GM12878 (cell line): ENCODE measurements at regions not wholly inside any gene's neighbourhood (a gene's known extent, or its start where the extent isn't known, plus 50 kb on each side); places are given as distances from the start of the nearest gene placed in this dataset.

Experiments
- CTCF ChIP-seq, 3 experiments: IDR thresholded peaks in 2 of 3; conservative IDR thresholded peaks in 1 of 3; 2 replicates each; pipeline ENCODE4 v1.5.1; 2011; ENCODE audit warnings: low read depth in 3 of 3, low read length in 3 of 3, mild to moderate bottlenecking in 3 of 3, control low read depth in 2 of 3, moderate library complexity in 2 of 3, inconsistent platforms in 1 of 3, mixed read lengths in 1 of 3; ENCODE audit not compliant: control insufficient read depth in 2 of 3, insufficient read depth in 1 of 3; ENCODE audit errors: extremely low read depth in 1 of 3
- IKZF2 ChIP-seq, 2 experiments: fragments of 450-650 bp; IDR thresholded peaks; 2 replicates each; pipeline ENCODE4 v1.6.1; 2017; ENCODE audit warnings: mild to moderate bottlenecking in 2 of 2, moderate library complexity in 2 of 2
- SUZ12 ChIP-seq: fragments of 200-600 bp; sonication (generic); IDR thresholded peaks from one replicate; pipeline ENCODE4 v1.6.1; 2018; ENCODE audit warnings: antibody characterized with exemption, mild to moderate bottlenecking; ENCODE audit not compliant: unreplicated experiment

GRCh38 chr9:107131108-107131799 is 151.8 kb upstream of the RAD23B start:
- no peak for TF ChIP-seq CTCF (IDR thresholded peaks at IDR 0.05 in 2 of 3, conservative IDR thresholded peaks at IDR 0.05 in 1 of 3; ENCODE audit: control insufficient read depth in 2 of 3, extremely low read depth in 1 of 3, insufficient read depth in 1 of 3, low read depth in 3 of 3, low read length in 3 of 3)
- no peak for TF ChIP-seq SUZ12
- TF ChIP-seq IKZF2 (IDR thresholded peaks at IDR 0.05): no peak
